ENCODE measurements at regions not wholly inside any gene's neighbourhood (a gene's known extent, or its start where the extent isn't known, plus 50 kb on each side); places are given as distances from the start of the nearest gene placed in this dataset.

- TF ChIP-seq REST (IDR thresholded peaks at IDR 0.05) (no peak), FOSB (CRISPR knock-in tag; IDR thresholded peaks at IDR 0.05) (no peak), RARB (CRISPR knock-in tag; IDR thresholded peaks at IDR 0.05) (no peak), RAD21 (conservative IDR thresholded peaks at IDR 0.05 in 1 of 2, IDR thresholded peaks at IDR 0.05 in 1 of 2) (no peak), BHLHE40 (IDR thresholded peaks at IDR 0.05; ENCODE audit: low read depth, low read length) (no peak)
Observed at GRCh38 chr4:36794716-36795115, 449.8 kb upstream of the NWD2 start (continued).

GRCh38 chr4:36812149-36812548 lies 432.4 kb upstream of the NWD2 start:
- ChIA-PET POLR2A (no interaction called here), CTCF (no interaction called here)
- Histone ChIP-seq H3K9me3 (no peaks in the 10 kb centered on the region), H3K27ac (no peak overlapping the region), H3K4me2 (no peak overlapping the region), H3K4me1 (no peaks in the 10 kb centered on the region), H3K4me3 (no peak overlapping the region)
- ATAC-seq = no peak
- TF ChIP-seq E2F6 (IDR thresholded peaks at IDR 0.05; ENCODE audit: borderline replicate concordance, low read depth) = no peak
- DNase-seq (ENCODE audit: low read depth in 1 of 2, low spot score in 1 of 2) = no peak
- no peak for FAIRE-seq

- ChIA-PET POLR2A (interaction anchor here (0.7 kb wide), 1 partner anchor 78 kb away, joined by 3 read pairs; no protein-coding TSS in a partner anchor), CTCF (no interaction called here)
- ATAC-seq (no peak), FAIRE-seq (no peak), DNase-seq (ENCODE audit: low read depth in 1 of 2, low spot score in 1 of 2) (no peak)
- H3K4me3 ChIP-seq = no peak overlapping the region
- WGBS (ENCODE audit: missing lambda C conversion rate) = 41% methylated on average over 4 of the region's 4 CpGs
- no peak overlapping the region for H3K4me2 ChIP-seq
- no peaks in the 10 kb centered on the region for H3K9me3 ChIP-seq
- no peak for TF ChIP-seq ZNF302 (CRISPR knock-in tag; IDR thresholded peaks at IDR 0.05)
- no peak for TF ChIP-seq FOSB (CRISPR knock-in tag; IDR thresholded peaks at IDR 0.05)
- no peak for TF ChIP-seq RCOR1 (IDR thresholded peaks at IDR 0.05; ENCODE audit: low read depth, low read length)
- TF ChIP-seq FOSL2 (IDR thresholded peaks at IDR 0.05) = no peak
- no peak for TF ChIP-seq FOSL2 (CRISPR knock-in tag; IDR thresholded peaks at IDR 0.05)
- no peak for TF ChIP-seq MAX (IDR thresholded peaks at IDR 0.05)
- TF ChIP-seq MAZ (IDR thresholded peaks at IDR 0.05; ENCODE audit: borderline replicate concordance, low read depth, low read length) = no peak
- TF ChIP-seq USF2 (IDR thresholded peaks at IDR 0.05) = no peak
- TF ChIP-seq CHD2 (IDR thresholded peaks at IDR 0.05; ENCODE audit: low read length, partially characterized antibody) = no peak
- TF ChIP-seq MAFK (IDR thresholded peaks at IDR 0.05; ENCODE audit: partially characterized antibody) = no peak
- TF ChIP-seq JUNB (IDR thresholded peaks at IDR 0.05) = no peak
- TF ChIP-seq HEYL (CRISPR knock-in tag; IDR thresholded peaks at IDR 0.05) = no peak
- TF ChIP-seq EHMT2 (IDR thresholded peaks at IDR 0.05; ENCODE audit: low read depth) = no peak
- TF ChIP-seq E2F6 (IDR thresholded peaks at IDR 0.05; ENCODE audit: borderline replicate concordance, low read depth) = no peak
- no peak overlapping the region for H3K27ac ChIP-seq
- H3K4me1 ChIP-seq = no peaks in the 10 kb centered on the region
Observed at GRCh38 chr4:36815536-36815935, 429.0 kb upstream of the NWD2 start.
